Mononuclear cell (primary cell): ENCODE measurements at regions not wholly inside any gene's neighbourhood (a gene's known extent, or its start where the extent isn't known, plus 50 kb on each side); places are given as distances from the start of the nearest gene placed in this dataset.

Source experiments
- H3K27me3 ChIP-seq: 2 replicates; pipeline ENCODE4 v1.6.0; 2011; ENCODE audit warnings: low read length, control low read depth; ENCODE audit not compliant: insufficient read depth
- H3K4me1 ChIP-seq: 2 replicates; pipeline ENCODE4 v1.5.1; 2011; ENCODE audit warnings: mild to moderate bottlenecking, low read length, control low read depth; ENCODE audit not compliant: insufficient read depth
- H3K4me3 ChIP-seq: 2 replicates; pipeline ENCODE4 v1.5.1; 2011; ENCODE audit warnings: mild to moderate bottlenecking, low read length, moderate library complexity
- H3K9me3 ChIP-seq: 2 replicates; pipeline ENCODE4 v1.5.1; 2011; ENCODE audit warnings: low read depth, mild to moderate bottlenecking, control low read depth, low read length

DNA sequence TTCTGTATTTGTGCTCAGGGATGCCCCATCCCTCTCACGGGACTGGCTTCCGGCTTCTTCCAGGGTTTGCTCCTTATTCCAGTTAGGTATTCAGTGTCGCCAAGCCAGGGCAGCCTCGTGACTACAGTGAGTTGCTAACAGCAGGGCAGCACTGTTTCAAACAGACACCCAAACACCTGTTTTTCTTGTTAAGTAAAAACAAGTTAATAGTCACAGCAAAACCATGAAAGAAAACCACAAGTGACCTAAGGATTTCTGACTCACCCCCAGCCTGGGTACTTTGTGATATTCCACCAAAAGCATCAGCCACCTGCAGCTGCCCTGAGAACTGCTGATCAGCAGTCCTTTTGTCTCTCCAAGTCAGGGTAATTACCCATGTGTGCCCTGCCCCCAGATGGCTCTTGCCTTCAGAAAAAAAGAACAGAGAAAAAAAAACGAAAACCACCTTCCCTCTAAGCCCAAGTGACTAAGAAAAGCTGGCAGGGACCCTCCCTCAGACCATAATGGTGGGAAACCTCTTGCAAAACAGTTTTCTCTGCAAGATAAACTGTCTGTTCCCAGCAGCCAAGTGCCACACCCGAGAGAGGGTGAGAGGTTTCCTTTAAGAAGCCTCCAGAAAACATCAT lies 178.2 kb downstream of the ANAPC1 start:
- no peaks in the 10 kb centered on the region for H3K27me3 ChIP-seq
- no peaks in the 10 kb centered on the region for H3K9me3 ChIP-seq
- H3K4me1 ChIP-seq: peaks cover 33% of the 10 kb centered on the region
- H3K4me3 ChIP-seq: no peak overlapping the region

DNA sequence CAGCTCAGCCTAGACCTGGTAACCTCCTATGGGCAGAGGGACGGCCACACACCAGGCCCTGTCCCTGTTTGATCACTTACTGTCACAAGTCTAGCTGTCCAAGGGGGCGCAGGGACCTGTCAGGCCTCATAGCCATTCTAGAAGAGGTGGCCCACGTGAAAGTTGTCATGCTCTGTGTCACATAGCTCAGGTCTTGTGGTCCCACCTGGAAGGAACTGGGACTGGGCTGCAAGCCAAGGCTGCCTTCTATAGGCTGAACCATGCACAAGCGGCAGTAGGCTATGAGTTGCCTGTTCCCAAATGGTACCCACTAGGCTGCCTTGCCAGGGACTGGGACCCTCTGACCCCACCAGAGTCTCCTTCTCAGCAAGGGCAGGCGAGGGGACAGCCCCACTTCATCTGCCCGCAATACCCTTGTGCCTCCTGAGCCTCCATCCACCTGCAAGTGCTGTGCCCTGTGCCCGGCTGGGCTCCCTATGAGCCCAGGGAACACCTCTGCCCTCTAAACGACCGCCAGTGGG lies 177.5 kb downstream of the ANAPC1 start:
- H3K4me1 ChIP-seq: peaks cover 26% of the 10 kb centered on the region

DNA sequence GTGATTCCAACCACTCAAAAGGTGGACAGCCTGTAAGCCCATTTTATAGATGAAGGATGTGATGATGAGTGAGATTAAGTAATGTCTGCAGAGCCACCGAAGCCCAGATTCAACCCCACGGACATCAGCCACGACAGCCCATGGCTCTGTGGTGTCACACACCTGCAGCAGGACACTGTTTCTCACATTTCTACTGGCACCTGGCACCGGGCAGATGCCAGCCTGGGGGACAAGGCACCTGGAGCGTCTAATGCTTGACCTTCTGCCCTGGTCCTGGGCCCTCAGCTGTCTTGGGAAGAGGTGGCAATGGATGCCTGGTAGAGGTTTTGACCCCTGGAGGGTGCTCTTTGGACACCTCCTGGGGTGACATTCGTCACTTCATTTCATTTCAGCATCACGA lies 176.3 kb downstream of the ANAPC1 start:
- no peak overlapping the region for H3K4me3 ChIP-seq
- no peaks in the 10 kb centered on the region for H3K9me3 ChIP-seq
- no peaks in the 10 kb centered on the region for H3K27me3 ChIP-seq
- H3K4me1 ChIP-seq: peaks cover 17% of the 10 kb centered on the region

More for the DNA sequence above, 177.5 kb downstream of the ANAPC1 start:
- H3K4me3 ChIP-seq: no peak overlapping the region
- no peaks in the 10 kb centered on the region for H3K27me3 ChIP-seq
- H3K9me3 ChIP-seq: no peaks in the 10 kb centered on the region

DNA sequence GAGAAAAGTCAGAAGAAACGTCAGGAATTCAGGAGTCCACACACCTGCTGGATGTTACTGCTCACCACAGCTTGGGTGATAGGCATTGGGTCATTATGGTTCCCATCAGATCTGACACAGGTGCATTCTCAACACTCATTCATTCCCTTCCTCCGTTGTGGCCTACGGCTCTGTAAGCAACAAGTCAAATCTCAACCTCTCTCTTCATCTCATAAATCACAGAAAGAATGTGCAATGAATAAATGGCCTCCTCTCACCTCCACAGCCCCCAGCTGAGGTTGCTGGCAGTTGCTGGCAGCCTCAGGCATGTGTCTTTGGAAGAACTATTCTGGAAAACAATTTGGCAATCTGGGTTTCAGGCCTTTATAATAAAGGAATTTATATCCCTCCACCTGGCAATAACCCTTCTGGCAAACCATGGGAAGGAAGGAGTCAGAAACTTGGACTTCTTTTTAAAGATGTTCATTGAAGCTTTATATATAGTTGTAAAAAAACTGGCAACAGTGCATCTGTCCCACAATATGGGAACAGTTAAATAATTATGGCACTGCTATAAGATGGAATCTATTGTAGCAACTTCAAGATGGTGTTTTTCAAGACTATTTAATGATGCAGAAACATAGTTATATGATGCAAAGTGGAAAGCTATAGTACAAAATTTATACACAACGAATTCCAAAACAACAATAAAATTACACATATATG lies 175.4 kb downstream of the ANAPC1 start:
- no peaks in the 10 kb centered on the region for H3K27me3 ChIP-seq
- no peaks in the 10 kb centered on the region for H3K9me3 ChIP-seq
- H3K4me3 ChIP-seq: no peak overlapping the region
- H3K4me1 ChIP-seq: peaks cover 17% of the 10 kb centered on the region

DNA sequence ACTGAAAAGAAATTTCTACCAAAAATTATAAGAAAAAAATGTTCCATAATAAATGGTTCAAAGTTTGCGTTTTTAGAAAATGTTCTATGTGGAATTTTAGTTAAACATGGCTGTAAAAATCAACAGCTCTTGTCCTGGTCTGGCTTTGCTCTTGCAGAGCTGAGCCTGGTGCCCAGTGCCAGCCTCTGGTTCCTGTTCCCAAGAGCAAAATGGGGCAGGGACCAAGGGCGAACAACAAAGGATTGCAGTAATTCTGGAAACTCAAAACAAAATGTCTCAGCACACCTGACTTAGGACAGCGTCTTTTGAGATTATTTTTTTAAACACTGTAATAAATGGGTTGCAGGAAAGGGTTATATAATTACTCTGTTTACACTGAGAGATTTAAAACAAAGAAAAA lies 174.7 kb downstream of the ANAPC1 start:
- Histone ChIP-seq H3K9me3 (no peaks in the 10 kb centered on the region), H3K4me1 (peaks cover 17% of the 10 kb centered on the region), H3K27me3 (no peaks in the 10 kb centered on the region), H3K4me3 (no peak overlapping the region)

DNA sequence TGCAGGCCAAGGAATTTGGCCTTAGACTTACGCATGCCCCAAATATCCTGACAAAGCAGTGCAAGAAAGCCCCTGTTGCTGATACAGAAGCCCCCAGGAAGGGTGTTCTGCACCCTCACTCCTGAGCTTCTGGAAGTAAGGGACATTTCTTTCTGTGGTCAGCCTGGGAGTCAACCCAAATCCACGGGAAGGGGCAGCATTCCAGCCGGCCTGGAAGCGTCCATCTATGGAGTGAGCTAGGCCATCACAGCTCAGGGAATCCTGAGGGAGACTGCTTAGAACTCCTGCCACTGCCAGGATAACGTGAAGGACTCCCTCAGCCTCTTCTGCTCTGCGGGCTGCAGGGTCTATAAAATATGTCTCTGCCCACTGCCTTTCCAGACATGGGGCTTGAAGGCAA lies 173.9 kb downstream of the ANAPC1 start:
- peaks cover 16% of the 10 kb centered on the region for H3K4me1 ChIP-seq
- H3K9me3 ChIP-seq: no peaks in the 10 kb centered on the region
- H3K27me3 ChIP-seq: no peaks in the 10 kb centered on the region
- H3K4me3 ChIP-seq: no peak overlapping the region

DNA sequence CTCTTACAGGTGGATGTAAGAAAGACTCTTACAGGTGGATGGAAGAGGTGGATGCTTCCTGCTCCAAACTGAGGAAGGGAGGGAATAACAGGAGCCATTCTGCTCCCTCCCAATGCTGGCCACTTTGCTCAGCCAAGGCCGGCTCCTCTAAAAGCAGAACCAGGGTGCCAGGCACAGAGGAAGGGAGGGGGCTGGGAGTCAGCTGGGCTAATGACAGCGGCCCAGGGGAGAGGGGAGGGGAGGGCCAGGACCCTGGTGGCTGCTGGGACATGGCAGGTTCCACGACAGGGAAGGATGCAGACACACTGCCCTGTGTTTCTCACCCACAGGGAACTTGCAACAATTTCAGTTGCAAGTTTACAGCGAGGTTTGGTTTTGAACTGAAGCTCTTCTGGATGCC lies 173.4 kb downstream of the ANAPC1 start:
- Histone ChIP-seq H3K4me1 (peaks cover 11% of the 10 kb centered on the region), H3K4me3 (no peak overlapping the region), H3K9me3 (no peaks in the 10 kb centered on the region), H3K27me3 (no peaks in the 10 kb centered on the region)

DNA sequence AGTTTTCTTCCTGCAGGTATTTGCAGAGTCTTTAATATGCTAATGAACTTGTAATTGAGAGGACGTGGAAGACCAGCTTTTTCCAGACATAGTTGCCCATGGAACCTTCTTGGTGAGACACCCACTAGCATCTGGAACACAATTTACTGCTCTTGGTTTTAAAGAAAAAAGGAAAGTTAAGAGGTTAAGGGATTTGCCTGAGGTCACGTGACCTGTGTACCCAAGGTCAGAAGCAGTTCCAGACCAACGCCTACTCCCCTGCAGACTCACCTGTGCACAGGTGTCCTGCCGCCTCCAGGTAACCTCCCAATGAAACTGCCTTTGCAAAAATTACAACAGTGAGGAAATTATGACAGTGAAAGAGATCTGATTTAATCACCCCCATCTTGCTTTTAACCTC lies 172.7 kb downstream of the ANAPC1 start:
- no peak overlapping the region for H3K4me3 ChIP-seq

DNA sequence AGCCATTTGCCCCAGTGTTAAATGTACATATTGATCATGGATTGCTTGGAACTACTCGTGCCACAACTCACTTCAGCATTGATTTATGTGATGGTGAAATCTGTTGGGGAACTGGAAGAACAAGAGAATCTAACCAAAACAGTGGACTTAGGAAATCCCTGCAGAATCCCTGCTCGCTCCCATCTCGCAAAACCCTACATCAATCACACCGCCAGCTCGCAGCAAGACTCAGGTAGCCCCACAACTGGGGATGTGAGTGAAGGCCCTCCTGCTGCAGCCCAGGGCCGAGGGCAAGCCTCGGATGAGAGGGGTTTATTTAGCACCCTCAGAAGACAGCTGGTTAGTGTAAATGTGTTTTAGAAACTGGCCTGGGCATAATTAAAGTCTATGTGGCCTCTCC lies 171.6 kb downstream of the ANAPC1 start:
- H3K9me3 ChIP-seq: no peaks in the 10 kb centered on the region
- no peak overlapping the region for H3K4me3 ChIP-seq
- H3K4me1 ChIP-seq: peaks cover 3% of the 10 kb centered on the region
- no peaks in the 10 kb centered on the region for H3K27me3 ChIP-seq

More for the DNA sequence above, 172.7 kb downstream of the ANAPC1 start:
- Histone ChIP-seq H3K27me3 (no peaks in the 10 kb centered on the region), H3K4me1 (peaks cover 4% of the 10 kb centered on the region), H3K9me3 (no peaks in the 10 kb centered on the region)

DNA sequence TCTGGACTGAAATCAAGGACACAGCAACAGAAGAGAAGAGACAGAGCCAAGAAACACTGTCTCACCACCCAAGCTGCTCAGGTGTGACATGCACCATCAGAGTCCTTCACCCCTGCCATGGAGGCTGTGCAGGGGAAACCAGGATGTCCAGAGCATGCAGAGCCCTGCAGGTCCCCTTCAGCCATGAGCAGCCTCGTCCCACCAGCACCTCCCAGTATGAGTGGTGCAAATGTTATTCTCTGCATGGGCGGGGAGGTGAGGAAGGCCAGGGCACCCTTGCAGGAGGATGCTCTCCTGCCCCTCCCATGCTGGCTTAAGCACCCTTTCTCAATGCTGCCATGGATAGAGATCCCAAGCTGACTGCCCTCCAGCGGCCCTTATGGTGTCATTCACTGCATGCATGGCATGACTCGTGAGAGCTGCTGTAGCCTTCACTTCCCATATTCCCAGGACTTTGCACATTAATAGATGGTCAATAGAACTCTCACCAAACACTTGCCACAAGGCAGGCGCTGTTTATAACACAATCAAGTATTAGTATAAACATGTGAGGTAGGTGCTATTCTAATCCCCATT lies 171.0 kb downstream of the ANAPC1 start:
- H3K27me3 ChIP-seq: no peaks in the 10 kb centered on the region
- H3K9me3 ChIP-seq: no peaks in the 10 kb centered on the region
- no peak overlapping the region for H3K4me3 ChIP-seq
- H3K4me1 ChIP-seq: peaks cover 3% of the 10 kb centered on the region

DNA sequence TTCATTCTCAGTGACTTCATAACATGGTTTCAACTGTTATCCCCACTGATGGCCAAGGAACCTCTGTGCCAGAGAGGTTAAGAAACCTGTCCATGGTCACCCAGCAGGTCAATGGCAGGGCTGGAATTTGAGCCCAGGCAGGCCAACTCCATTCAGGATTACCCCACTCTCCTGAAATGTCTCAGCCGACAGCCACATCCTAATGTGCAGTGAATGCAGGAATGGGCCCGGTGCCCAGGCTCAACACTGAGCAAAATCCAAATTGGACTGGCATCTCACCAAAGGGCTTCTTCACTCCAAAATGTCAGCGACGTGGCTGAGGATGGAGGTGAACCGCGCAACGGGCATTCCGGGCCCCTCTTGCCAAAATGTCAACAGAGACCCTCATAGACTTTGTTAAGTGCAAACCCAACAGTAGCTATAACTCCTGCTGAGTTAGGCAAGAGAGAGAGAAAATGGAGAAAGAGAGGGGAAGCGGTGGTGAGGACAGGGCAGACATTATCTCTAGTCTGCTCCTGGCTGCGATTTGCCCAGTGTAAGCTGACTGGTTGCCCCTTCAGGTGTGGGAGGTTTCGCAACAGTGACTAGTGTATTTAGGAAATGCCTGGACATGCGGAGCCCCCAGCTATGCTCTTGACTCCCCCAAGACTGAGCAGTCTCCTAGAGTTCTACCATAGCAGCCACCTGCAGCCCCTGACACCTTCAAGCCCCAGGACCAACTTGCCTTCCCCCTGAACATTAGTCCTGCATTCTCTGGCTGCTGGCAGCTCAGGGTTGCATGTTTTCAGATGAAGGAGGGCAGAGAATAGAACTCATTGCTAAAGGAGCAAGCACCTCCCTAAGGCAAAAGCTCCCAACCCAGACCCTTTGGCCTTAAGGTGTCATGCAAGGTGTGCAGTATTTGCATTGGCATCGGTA lies 167.7 kb downstream of the ANAPC1 start:
- Histone ChIP-seq H3K27me3 (no peaks in the 10 kb centered on the region), H3K9me3 (no peaks in the 10 kb centered on the region), H3K4me1 (no peaks in the 10 kb centered on the region), H3K4me3 (no peak overlapping the region)

DNA sequence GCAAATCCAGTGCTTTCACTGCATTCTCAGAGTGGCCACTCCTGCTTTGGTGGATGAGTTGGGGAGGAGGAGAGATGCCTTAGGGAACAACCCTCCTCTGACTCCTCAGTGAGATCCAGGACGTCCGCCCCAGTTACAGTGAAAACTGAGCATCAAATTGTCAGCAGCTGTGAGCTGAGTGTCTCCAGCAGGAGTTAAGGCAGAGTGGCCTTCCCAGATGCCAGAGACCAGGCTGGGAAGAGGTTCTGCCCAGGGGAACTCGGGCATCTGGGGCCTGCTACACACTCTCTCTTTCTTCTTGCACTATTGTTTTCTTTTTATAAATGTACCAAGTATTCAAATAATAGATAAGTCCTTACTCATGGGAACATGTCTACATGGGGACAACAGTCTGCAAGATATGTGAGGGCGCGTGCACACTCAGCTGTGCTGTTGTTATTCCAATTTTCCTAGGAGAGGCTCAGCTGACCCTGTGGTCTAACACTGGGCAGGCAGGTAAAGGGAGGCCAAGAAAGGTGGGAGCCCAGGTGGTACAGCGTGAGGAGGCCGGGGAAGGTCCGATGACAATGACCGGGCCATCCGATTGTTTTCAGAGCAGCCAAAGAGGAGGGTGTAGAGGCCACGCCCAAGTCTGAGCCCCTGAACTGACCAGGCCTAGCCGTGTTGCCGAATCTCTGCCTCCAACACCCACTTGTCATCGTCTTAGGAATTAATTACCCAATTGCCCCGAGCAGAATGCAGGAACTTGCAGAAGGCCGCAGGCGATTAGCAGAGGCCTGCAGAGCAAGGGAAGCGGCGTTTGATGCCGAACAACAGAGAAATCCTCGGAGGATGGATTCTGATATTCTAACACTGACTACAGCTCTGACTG lies 166.9 kb downstream of the ANAPC1 start:
- H3K9me3 ChIP-seq: no peaks in the 10 kb centered on the region
- no peak overlapping the region for H3K4me3 ChIP-seq

More for the DNA sequence above, 166.9 kb downstream of the ANAPC1 start:
- Histone ChIP-seq H3K4me1 (no peaks in the 10 kb centered on the region), H3K27me3 (no peaks in the 10 kb centered on the region)
